COR-L47 (cell line): ENCODE measurements at regions not wholly inside any gene's neighbourhood (a gene's known extent, or its start where the extent isn't known, plus 50 kb on each side); places are given as distances from the start of the nearest gene placed in this dataset.
"Not testable (repeated sequence)": the region's sequence is repeated elsewhere in the genome, so short reads cannot be mapped to it uniquely, and the experiment has no call there.

ENCODE experiments used
- DNase-seq: peaks from one replicate; lab custom pipeline; 2025; lab: John Stamatoyannopoulos, UW

- no peak for DNase-seq
Observed at GRCh38 chr7:356691-357462, 66.9 kb downstream of the FOXL3 start.

- no peak for DNase-seq
Observed at GRCh38 chr7:357531-358209, 67.7 kb downstream of the FOXL3 start.

GRCh38 chr7:358352-358751 lies 68.4 kb downstream of the FOXL3 start:
- DNase-seq = no peak

GRCh38 chr7:359226-359765 lies 69.3 kb downstream of the FOXL3 start:
- DNase-seq = no peak

DNA sequence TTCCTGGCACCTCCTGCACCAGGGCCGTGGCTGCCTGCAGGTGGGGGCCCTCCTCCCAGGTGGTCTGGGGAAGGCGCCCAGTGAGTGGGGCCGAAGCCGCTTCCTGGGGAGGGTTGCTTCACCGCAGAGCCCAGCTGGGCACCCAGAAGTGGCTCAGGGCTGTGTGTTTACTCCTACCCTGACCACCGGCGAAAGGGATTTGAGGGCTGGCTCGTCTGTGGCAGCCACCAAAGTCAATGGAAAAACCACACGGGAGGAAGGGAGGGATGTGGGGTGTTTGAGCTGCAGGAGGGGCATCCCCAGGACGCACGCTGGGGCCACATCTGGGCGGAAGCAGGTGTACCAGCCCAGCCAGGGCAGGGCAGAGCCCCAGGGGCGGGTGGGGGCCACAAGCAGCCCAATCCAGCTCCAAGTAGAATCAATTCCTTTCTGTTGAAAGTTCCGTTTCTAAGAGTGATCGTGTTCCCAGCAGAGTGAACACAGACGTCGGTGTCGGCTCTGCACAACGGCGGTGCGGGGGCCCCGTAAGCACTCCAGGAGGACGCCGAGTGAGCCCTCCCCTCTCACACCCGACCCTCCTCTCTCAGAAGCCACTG lies 69.9 kb downstream of the FOXL3 start:
- DNase-seq = no peak

GRCh38 chr7:360454-361100 lies 70.6 kb downstream of the FOXL3 start:
- DNase-seq = no peak

GRCh38 chr7:361182-361581 lies 71.2 kb downstream of the FOXL3 start:
- DNase-seq = not testable (repeated sequence)

DNA sequence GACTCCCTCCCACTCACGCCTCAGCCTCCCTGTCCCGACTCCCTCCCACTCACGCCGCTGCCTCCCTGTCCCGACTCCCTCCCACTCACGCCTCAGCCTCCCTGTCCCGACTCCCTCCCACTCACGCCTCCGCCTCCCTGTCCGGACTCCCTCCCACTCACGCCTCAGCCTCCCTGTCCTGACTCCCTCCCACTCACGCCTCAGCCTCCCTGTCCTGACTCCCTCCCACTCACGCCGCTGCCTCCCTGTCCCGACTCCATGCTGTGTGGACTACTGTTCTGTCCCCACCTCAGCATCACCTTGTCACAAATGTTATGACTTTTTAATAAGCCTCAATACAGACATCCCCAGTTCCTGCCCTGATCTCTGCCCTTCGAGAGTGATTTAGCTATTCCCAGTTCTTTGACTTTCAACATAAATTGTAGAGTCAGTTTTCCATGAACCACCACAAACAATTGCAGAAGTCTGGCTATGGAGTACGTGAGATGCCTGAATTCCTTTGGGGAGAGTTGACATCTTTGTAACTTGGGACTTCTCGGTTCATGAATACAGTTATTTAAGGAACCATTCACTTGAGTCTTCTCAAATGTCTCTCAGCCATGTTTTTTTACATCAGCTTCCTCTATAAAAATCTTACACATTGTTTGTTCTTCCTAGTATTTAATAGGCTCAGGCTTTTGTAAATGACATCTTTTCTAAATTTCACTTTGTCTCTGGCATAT lies 71.9 kb downstream of the FOXL3 start:
- DNase-seq = no peak

DNA sequence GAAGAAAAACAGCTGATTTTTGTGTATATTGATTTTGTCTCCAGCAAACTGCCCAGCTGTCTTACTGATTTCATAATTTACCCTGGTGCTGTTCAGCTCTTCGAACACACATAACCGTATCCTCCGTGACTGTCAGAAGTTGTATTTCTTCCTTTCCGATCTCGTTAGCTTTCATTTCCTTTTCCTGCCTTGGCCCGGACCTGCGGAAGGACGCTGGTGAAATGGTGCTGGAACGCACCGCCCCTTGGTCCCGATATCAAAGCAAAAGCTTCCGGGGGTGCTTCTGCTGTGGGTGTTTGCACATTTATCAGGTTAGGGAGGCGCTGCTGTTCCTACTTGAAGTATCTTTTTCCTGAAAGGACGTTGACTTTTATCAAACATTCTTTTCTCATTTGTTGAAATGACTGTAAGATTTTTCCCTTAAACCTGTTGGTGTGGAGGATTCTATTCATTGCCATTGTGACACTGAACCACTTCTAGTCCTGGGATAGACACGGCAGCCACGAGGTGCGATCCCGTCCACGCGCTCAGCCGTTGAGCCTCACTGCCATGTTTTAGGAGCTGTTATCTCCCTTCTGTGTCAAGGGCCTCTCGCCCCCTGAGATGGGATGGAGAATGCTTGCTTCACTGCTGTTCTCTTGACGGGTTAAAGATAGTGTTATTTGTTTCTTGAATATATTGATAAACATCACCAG lies 72.6 kb downstream of the FOXL3 start:
- no peak for DNase-seq

DNA sequence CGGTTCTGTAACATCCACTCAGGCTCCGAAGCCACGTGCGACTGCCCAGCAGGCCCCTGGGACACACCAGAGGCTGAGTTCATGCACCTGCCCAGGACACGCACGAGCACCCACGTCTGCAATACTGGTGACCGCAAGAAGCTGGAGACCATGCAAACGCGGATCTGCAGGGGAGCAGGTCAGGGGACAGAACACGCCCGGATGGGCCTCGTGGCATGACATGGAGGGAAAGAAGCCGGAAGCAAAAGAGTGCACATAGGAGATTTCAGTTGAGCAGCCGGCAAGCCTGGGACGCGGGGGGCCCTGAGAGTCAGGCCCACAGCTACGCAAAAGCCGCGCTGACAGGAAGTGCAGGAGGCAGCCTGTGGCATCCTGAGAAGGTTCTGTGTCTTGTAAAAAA lies 73.7 kb downstream of the FOXL3 start:
- no peak for DNase-seq

GRCh38 chr7:364536-364935 lies 74.6 kb downstream of the FOXL3 start:
- DNase-seq = no peak

- no peak for DNase-seq
Observed at GRCh38 chr7:365593-365992, 75.6 kb downstream of the FOXL3 start.

DNA sequence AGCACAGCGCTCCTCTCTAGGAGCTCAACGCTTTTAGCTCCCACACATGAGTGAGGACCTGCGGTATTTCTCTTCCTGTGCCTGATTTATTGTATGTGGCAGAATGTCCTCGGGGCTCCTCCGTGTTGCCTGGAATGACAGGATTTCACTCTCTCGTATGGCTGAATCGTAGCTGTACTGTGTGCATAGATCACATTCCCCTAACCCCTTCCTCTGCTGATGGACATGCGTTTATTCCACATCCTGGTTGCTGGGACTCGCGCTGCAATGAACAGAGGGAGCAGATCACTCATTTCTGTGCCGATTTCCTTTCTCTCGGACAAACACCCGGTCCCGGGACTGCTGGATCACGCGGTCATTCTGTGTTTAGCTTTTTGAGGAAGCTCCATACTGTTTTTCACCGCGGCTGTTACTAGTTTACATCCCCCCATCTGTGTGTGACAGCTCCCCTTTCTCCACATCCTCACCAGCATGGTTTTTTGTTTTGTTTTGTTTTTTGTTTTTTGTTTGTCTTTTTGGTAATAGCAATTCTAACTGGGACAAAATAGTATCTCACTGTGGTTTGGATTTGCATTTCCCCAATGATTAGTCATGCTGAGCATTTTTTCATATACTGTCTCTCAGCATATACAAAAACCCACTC lies 76.3 kb downstream of the FOXL3 start:
- no peak for DNase-seq

DNA sequence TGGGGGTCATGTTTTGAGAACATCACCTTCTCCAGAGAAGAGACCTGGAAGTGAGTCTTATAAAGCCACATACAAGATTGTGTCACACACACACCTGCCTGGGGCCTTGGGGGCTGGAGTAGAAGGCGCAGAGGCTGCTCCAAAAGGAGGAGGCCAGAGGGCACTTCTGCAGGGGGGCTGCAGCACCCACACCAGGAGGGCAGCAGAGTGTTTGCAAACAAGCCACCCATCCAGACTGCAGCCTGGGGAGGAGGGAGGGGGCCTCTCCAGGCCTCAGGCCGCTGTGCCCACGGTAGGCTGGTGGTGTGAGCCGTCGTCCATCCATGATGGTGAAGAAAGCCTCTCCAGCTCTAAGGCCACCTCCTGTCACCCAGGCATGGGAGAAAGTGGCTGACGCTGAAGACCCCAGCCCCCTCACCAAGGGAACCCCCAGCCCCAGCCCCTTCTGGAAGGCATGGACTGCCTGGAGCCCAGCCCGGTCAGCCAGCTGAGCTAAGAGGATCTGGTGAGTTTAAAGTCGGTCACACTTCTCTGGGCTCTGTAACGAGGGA lies 77.5 kb downstream of the FOXL3 start:
- DNase-seq = no peak

DNA sequence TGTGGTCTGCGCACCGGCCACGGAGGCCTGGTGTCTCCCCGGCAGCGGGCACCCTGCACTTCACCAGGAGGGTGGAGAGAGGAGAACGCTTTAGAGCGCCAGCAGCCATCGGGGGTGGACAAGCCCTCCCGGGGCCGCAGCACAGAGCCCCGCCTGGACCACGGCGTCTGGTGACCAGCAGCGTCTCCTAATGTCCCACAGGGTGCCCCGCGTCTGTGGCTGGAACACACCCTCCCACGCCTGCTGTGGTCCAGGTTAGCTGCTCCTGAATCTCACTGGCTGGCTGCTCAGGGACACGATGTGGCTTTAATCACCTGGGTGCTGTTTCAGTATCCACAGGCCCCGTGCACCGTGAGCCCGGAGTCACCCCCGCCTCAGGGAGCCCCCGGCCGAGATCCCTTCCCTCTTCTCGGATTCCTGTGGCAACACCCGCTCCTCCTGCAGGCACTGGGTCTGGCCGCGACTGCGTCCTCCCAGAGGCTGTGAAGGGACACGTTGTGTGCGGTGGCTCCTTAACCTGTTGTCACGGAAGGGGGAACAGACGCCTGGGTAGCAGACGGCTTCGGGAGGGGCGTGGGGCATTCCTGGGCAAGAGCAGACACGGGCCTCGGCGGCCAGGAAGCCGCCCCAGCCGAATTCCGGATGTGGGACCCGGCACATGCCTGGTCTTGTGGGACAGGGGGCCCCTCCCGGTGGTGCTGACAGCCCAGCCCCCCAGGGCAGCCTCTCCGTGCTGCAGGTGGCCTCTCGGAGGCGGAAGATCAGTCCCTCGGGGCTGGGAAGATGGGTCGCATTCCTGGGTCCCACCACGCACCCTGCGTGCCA lies 78.9 kb downstream of the FOXL3 start:
- no peak for DNase-seq

GRCh38 chr7:369476-370258 lies 79.7 kb downstream of the FOXL3 start:
- DNase-seq = no peak

DNA sequence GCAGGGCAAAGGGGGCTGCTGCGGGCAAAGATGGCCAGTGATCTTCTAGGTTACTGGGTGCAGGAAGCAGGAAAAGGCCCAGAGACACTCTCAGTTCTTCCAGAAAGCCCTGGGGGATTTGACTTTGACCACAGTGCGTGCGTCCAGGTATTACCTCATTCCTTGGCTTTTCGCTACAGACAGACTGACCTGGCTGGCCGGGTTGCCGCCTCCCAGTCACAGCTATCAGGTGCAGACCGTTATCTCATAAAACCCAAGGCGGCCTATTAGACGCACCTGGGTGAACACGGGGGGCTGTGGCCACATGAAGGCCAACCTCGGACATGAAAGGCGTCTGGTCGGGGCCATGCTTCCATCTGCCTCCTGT lies 80.3 kb downstream of the FOXL3 start:
- DNase-seq = no peak

DNA sequence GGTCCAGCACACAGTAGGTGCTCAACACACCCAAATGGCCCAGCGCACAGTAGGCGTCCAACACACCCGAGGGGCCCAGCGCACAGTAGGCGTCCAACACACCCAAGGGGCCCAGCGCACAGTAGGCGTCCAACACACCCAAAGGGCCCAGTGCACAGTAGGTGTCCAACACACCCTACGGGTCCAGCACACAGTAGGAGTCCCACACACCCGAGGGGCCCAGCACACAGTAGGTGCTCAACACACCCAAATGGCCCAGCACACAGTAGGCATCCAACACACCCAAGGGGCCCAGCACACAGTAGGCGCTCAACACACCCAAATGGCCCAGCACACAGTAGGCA lies 80.8 kb downstream of the FOXL3 start:
- no peak for DNase-seq
